ENCODE measurements at regions not wholly inside any gene's neighbourhood (a gene's known extent, or its start where the extent isn't known, plus 50 kb on each side); places are given as distances from the start of the nearest gene placed in this dataset.
"Not testable (repeated sequence)": the region's sequence is repeated elsewhere in the genome, so short reads cannot be mapped to it uniquely, and the experiment has no call there.

- no peak for DNase-seq
These were observed 339.0 kb upstream of the KCNH7 start for GRCh38 chr2:163177592-163177991.

- no peak for DNase-seq
These were observed 336.7 kb upstream of the KCNH7 start for GRCh38 chr2:163175294-163175693.

- DNase-seq = no peak
These were observed 335.0 kb upstream of the KCNH7 start for GRCh38 chr2:163173591-163173990.

GRCh38 chr2:163171786-163172530 is 333.4 kb upstream of the KCNH7 start:
- no peak for DNase-seq

- no peak for DNase-seq
These were observed 319.4 kb upstream of the KCNH7 start for GRCh38 chr2:163157891-163158496.

- DNase-seq = no peak
These were observed 318.8 kb upstream of the KCNH7 start for GRCh38 chr2:163157411-163157810.

- DNase-seq = no peak
These were observed 317.4 kb upstream of the KCNH7 start for GRCh38 chr2:163155925-163156324.

- DNase-seq = peak; percentile 16 to 69
These were observed 316.8 kb upstream of the KCNH7 start for GRCh38 chr2:163155279-163155883.

GRCh38 chr2:163142618-163143017 is 304.1 kb upstream of the KCNH7 start:
- no peak for DNase-seq

- no peak for DNase-seq
These were observed 300.4 kb upstream of the KCNH7 start for GRCh38 chr2:163138947-163139346.

- DNase-seq = no peak
These were observed 296.7 kb upstream of the KCNH7 start for GRCh38 chr2:163135256-163135655.

- DNase-seq = no peak
These were observed 295.0 kb upstream of the KCNH7 start for GRCh38 chr2:163133602-163134001.

- DNase-seq = peak in 1 of 2 experiments; percentile 49
These were observed 294.3 kb upstream of the KCNH7 start for GRCh38 chr2:163132850-163133249.

- not testable (repeated sequence) for DNase-seq
These were observed 293.6 kb upstream of the KCNH7 start for GRCh38 chr2:163132207-163132606.

GRCh38 chr2:163123526-163123925 is 285.0 kb upstream of the KCNH7 start:
- no peak for DNase-seq

- DNase-seq = no peak
These were observed 283.7 kb upstream of the KCNH7 start for GRCh38 chr2:163122257-163122656.

- no peak for DNase-seq
These were observed 282.9 kb upstream of the KCNH7 start for GRCh38 chr2:163121483-163121882.

- no peak for DNase-seq
These were observed 281.4 kb upstream of the KCNH7 start for GRCh38 chr2:163119966-163120365.

GRCh38 chr2:163086940-163087339 is 248.4 kb upstream of the KCNH7 start:
- DNase-seq = no peak

GRCh38 chr2:163085366-163086024 is 246.9 kb upstream of the KCNH7 start:
- not testable (repeated sequence) for DNase-seq

- no peak for DNase-seq
These were observed 243.2 kb upstream of the KCNH7 start for GRCh38 chr2:163081754-163082153.

GRCh38 chr2:163077241-163077640 is 238.7 kb upstream of the KCNH7 start:
- no peak for DNase-seq

- DNase-seq = no peak
These were observed 227.5 kb upstream of the KCNH7 start for GRCh38 chr2:163066085-163066484.

GRCh38 chr2:163062524-163062923 is 224.0 kb upstream of the KCNH7 start:
- no peak for DNase-seq
